ENCODE measurements at regions not wholly inside any gene's neighbourhood (a gene's known extent, or its start where the extent isn't known, plus 50 kb on each side); places are given as distances from the start of the nearest gene placed in this dataset.

- WGBS (ENCODE audit: insufficient coverage), result 92% methylated on average over 3 of the region's 5 CpGs
- Histone ChIP-seq H3K27me3 (replicated peaks in 1 of 2; ENCODE audit: control insufficient read depth in 2 of 2, extremely low read depth in 1 of 2, insufficient read depth in 2 of 2, low read length in 1 of 2) (no peaks in the 10 kb centered on the region), H3K4me3 (ENCODE audit: control insufficient read depth in 1 of 2, extremely low read depth in 1 of 2, low read length in 1 of 2) (no peak overlapping the region), H3K27ac (ENCODE audit: low read length) (no peak overlapping the region), H3K4me1 (ENCODE audit: control insufficient read depth in 1 of 2, extremely low read depth in 1 of 2, insufficient read depth in 2 of 2, low read length in 2 of 2) (no peaks in the 10 kb centered on the region), H3K9me3 (no peaks in the 10 kb centered on the region), H3K36me3 (ENCODE audit: control insufficient read depth in 2 of 2, extremely low read depth in 1 of 2, insufficient read depth in 1 of 2, low read length in 1 of 2) (no peaks in the 10 kb centered on the region)
- POLR2A ChIA-PET, result no interaction called here
- Mint-ChIP-seq H3K27me3 (no peaks in the 10 kb centered on the region), H3K4me1 (no peaks in the 10 kb centered on the region), H3K4me3 (no peak overlapping the region), H3K27ac (no peak overlapping the region), H3K36me3 (no peaks in the 10 kb centered on the region), H3K9me3 (peaks cover 8 to 15% (median 13%) of the 10 kb centered on the region in 3 donors)
- no peak for DNase-seq
- CTCF ChIA-PET, result no interaction called here
- no peak for ATAC-seq (replicated peaks in 1 of 4)
These were observed 452.0 kb downstream of the SLITRK6 start for GRCh38 chr13:85347251-85347650.

- no peak overlapping the region for H3K27ac ChIP-seq (ENCODE audit: low read length)
- Mint-ChIP-seq H3K27me3 (no peaks in the 10 kb centered on the region), H3K27ac (no peak overlapping the region), H3K4me1 (no peaks in the 10 kb centered on the region), H3K36me3 (no peaks in the 10 kb centered on the region), H3K4me3 (no peak overlapping the region), H3K9me3 (peaks cover 5 to 15% (median 9%) of the 10 kb centered on the region in 3 donors)
- 77% methylated on average over 3 of the region's 4 CpGs for WGBS (ENCODE audit: insufficient coverage)
- ATAC-seq (replicated peaks in 1 of 4), result no peak
- no peak for DNase-seq
- H3K4me1 ChIP-seq (ENCODE audit: control insufficient read depth in 1 of 2, extremely low read depth in 1 of 2, insufficient read depth in 2 of 2, low read length in 2 of 2), result no peaks in the 10 kb centered on the region
- ChIA-PET POLR2A (no interaction called here), CTCF (no interaction called here)
- no peaks in the 10 kb centered on the region for H3K36me3 ChIP-seq (ENCODE audit: control insufficient read depth in 2 of 2, extremely low read depth in 1 of 2, insufficient read depth in 1 of 2, low read length in 1 of 2)
- no peaks in the 10 kb centered on the region for H3K9me3 ChIP-seq
- no peaks in the 10 kb centered on the region for H3K27me3 ChIP-seq (replicated peaks in 1 of 2; ENCODE audit: control insufficient read depth in 2 of 2, extremely low read depth in 1 of 2, insufficient read depth in 2 of 2, low read length in 1 of 2)
- no peak overlapping the region for H3K4me3 ChIP-seq (ENCODE audit: control insufficient read depth in 1 of 2, extremely low read depth in 1 of 2, low read length in 1 of 2)
These were observed 465.0 kb downstream of the SLITRK6 start for GRCh38 chr13:85334187-85334586.

- H3K27ac ChIP-seq (ENCODE audit: low read length), result no peak overlapping the region
- H3K36me3 ChIP-seq (ENCODE audit: control insufficient read depth in 2 of 2, extremely low read depth in 1 of 2, insufficient read depth in 1 of 2, low read length in 1 of 2), result no peaks in the 10 kb centered on the region
- Mint-ChIP-seq H3K27ac (no peak overlapping the region), H3K36me3 (no peaks in the 10 kb centered on the region), H3K9me3 (peaks cover 3 to 12% (median 9%) of the 10 kb centered on the region in 3 donors), H3K27me3 (no peaks in the 10 kb centered on the region), H3K4me3 (no peak overlapping the region), H3K4me1 (no peaks in the 10 kb centered on the region)
- no peak for DNase-seq
- no peaks in the 10 kb centered on the region for H3K27me3 ChIP-seq (replicated peaks in 1 of 2; ENCODE audit: control insufficient read depth in 2 of 2, extremely low read depth in 1 of 2, insufficient read depth in 2 of 2, low read length in 1 of 2)
- H3K4me3 ChIP-seq (ENCODE audit: control insufficient read depth in 1 of 2, extremely low read depth in 1 of 2, low read length in 1 of 2), result no peak overlapping the region
- ChIA-PET CTCF (no interaction called here), POLR2A (no interaction called here)
- no peaks in the 10 kb centered on the region for H3K9me3 ChIP-seq
- H3K4me1 ChIP-seq (ENCODE audit: control insufficient read depth in 1 of 2, extremely low read depth in 1 of 2, insufficient read depth in 2 of 2, low read length in 2 of 2), result no peaks in the 10 kb centered on the region
- ATAC-seq (replicated peaks in 1 of 4), result no peak
- whole genome bisulfite sequencing (ENCODE audit: insufficient coverage), result 0% methylated on average over 1 of the region's 2 CpGs
These were observed 465.7 kb downstream of the SLITRK6 start for GRCh38 chr13:85333506-85334020.

GRCh38 chr13:85332615-85333014, 466.6 kb downstream of the SLITRK6 start:
- Histone ChIP-seq H3K9me3 (no peaks in the 10 kb centered on the region), H3K4me1 (ENCODE audit: control insufficient read depth in 1 of 2, extremely low read depth in 1 of 2, insufficient read depth in 2 of 2, low read length in 2 of 2) (no peaks in the 10 kb centered on the region), H3K27me3 (replicated peaks in 1 of 2; ENCODE audit: control insufficient read depth in 2 of 2, extremely low read depth in 1 of 2, insufficient read depth in 2 of 2, low read length in 1 of 2) (no peaks in the 10 kb centered on the region), H3K4me3 (ENCODE audit: control insufficient read depth in 1 of 2, extremely low read depth in 1 of 2, low read length in 1 of 2) (no peak overlapping the region), H3K27ac (ENCODE audit: low read length) (no peak overlapping the region), H3K36me3 (ENCODE audit: control insufficient read depth in 2 of 2, extremely low read depth in 1 of 2, insufficient read depth in 1 of 2, low read length in 1 of 2) (no peaks in the 10 kb centered on the region)
- Mint-ChIP-seq H3K36me3 (no peaks in the 10 kb centered on the region), H3K27ac (no peak overlapping the region), H3K4me1 (no peaks in the 10 kb centered on the region), H3K27me3 (no peaks in the 10 kb centered on the region), H3K4me3 (no peak overlapping the region), H3K9me3 (peaks cover 2 to 15% (median 9%) of the 10 kb centered on the region in 3 donors)
- ChIA-PET POLR2A (no interaction called here), CTCF (no interaction called here)
- DNase-seq (no peak), ATAC-seq (replicated peaks in 1 of 4) (no peak)
- no CpG with 5 or more reads among the region's 2 CpGs for WGBS (ENCODE audit: insufficient coverage)

GRCh38 chr13:85321734-85322133, 477.5 kb downstream of the SLITRK6 start:
- Mint-ChIP-seq H3K4me3 (no peak overlapping the region), H3K4me1 (no peaks in the 10 kb centered on the region), H3K27ac (no peak overlapping the region), H3K9me3 (peaks cover 0 to 10% (median 5%) of the 10 kb centered on the region in 3 donors), H3K27me3 (no peaks in the 10 kb centered on the region), H3K36me3 (no peaks in the 10 kb centered on the region)
- H3K27me3 ChIP-seq (replicated peaks in 1 of 2; ENCODE audit: control insufficient read depth in 2 of 2, extremely low read depth in 1 of 2, insufficient read depth in 2 of 2, low read length in 1 of 2), result no peaks in the 10 kb centered on the region
- POLR2A ChIA-PET, result no interaction called here
- no peaks in the 10 kb centered on the region for H3K4me1 ChIP-seq (ENCODE audit: control insufficient read depth in 1 of 2, extremely low read depth in 1 of 2, insufficient read depth in 2 of 2, low read length in 2 of 2)
- no peak overlapping the region for H3K27ac ChIP-seq (ENCODE audit: low read length)
- no peaks in the 10 kb centered on the region for H3K9me3 ChIP-seq
- H3K36me3 ChIP-seq (ENCODE audit: control insufficient read depth in 2 of 2, extremely low read depth in 1 of 2, insufficient read depth in 1 of 2, low read length in 1 of 2), result no peaks in the 10 kb centered on the region
- DNase-seq (no peak), ATAC-seq (replicated peaks in 1 of 4) (no peak)
- CTCF ChIA-PET, result no interaction called here
- H3K4me3 ChIP-seq (ENCODE audit: control insufficient read depth in 1 of 2, extremely low read depth in 1 of 2, low read length in 1 of 2), result no peak overlapping the region

GRCh38 chr13:85317781-85318180, 481.4 kb downstream of the SLITRK6 start:
- Histone ChIP-seq H3K4me1 (ENCODE audit: control insufficient read depth in 1 of 2, extremely low read depth in 1 of 2, insufficient read depth in 2 of 2, low read length in 2 of 2) (no peaks in the 10 kb centered on the region), H3K27me3 (replicated peaks in 1 of 2; ENCODE audit: control insufficient read depth in 2 of 2, extremely low read depth in 1 of 2, insufficient read depth in 2 of 2, low read length in 1 of 2) (no peaks in the 10 kb centered on the region), H3K9me3 (no peaks in the 10 kb centered on the region), H3K27ac (ENCODE audit: low read length) (no peak overlapping the region), H3K4me3 (ENCODE audit: control insufficient read depth in 1 of 2, extremely low read depth in 1 of 2, low read length in 1 of 2) (no peak overlapping the region), H3K36me3 (ENCODE audit: control insufficient read depth in 2 of 2, extremely low read depth in 1 of 2, insufficient read depth in 1 of 2, low read length in 1 of 2) (no peaks in the 10 kb centered on the region)
- ChIA-PET CTCF (interaction anchor here in 1 of 2 donors (0.7 kb wide), 1 partner anchor 1964 kb away, joined by 4 read pairs; no protein-coding TSS in a partner anchor), POLR2A (no interaction called here)
- Mint-ChIP-seq H3K4me3 (no peak overlapping the region), H3K36me3 (no peaks in the 10 kb centered on the region), H3K9me3 (peaks cover 0 to 14% (median 10%) of the 10 kb centered on the region in 3 donors), H3K27ac (no peak overlapping the region), H3K27me3 (no peaks in the 10 kb centered on the region), H3K4me1 (no peaks in the 10 kb centered on the region)
- DNase-seq (no peak), ATAC-seq (replicated peaks in 1 of 4) (no peak)
- no CpG with 5 or more reads among the region's 1 CpG for WGBS (ENCODE audit: insufficient coverage)

- H3K4me1 ChIP-seq (ENCODE audit: control insufficient read depth in 1 of 2, extremely low read depth in 1 of 2, insufficient read depth in 2 of 2, low read length in 2 of 2), result no peaks in the 10 kb centered on the region
- DNase-seq (no peak), ATAC-seq (replicated peaks in 1 of 4) (no peak)
- CTCF ChIA-PET, result no interaction called here
- no peak overlapping the region for H3K27ac ChIP-seq (ENCODE audit: low read length)
- no peaks in the 10 kb centered on the region for H3K27me3 ChIP-seq (replicated peaks in 1 of 2; ENCODE audit: control insufficient read depth in 2 of 2, extremely low read depth in 1 of 2, insufficient read depth in 2 of 2, low read length in 1 of 2)
- Mint-ChIP-seq H3K4me1 (no peaks in the 10 kb centered on the region), H3K9me3 (peaks cover 0 to 14% (median 6%) of the 10 kb centered on the region in 3 donors), H3K27ac (no peak overlapping the region), H3K27me3 (no peaks in the 10 kb centered on the region), H3K4me3 (no peak overlapping the region), H3K36me3 (no peaks in the 10 kb centered on the region)
- no peaks in the 10 kb centered on the region for H3K9me3 ChIP-seq
- H3K4me3 ChIP-seq (ENCODE audit: control insufficient read depth in 1 of 2, extremely low read depth in 1 of 2, low read length in 1 of 2), result no peak overlapping the region
- no peaks in the 10 kb centered on the region for H3K36me3 ChIP-seq (ENCODE audit: control insufficient read depth in 2 of 2, extremely low read depth in 1 of 2, insufficient read depth in 1 of 2, low read length in 1 of 2)
- POLR2A ChIA-PET, result no interaction called here
- 60% methylated on average over 1 of the region's 6 CpGs for WGBS (ENCODE audit: insufficient coverage)
These were observed 482.7 kb downstream of the SLITRK6 start for GRCh38 chr13:85316506-85317025.
